ENCODE measurements at regions not wholly inside any gene's neighbourhood (a gene's known extent, or its start where the extent isn't known, plus 50 kb on each side); places are given as distances from the start of the nearest gene placed in this dataset.

- ChIA-PET CTCF (interaction anchor here (0.6 to 1.5 kb wide), 2 partner anchors 11 to 209 kb away, joined by 5 to 8 read pairs; no protein-coding TSS in a partner anchor), POLR2A (no interaction called here)
- Histone ChIP-seq H3K9me3 (ENCODE audit: control insufficient read depth, insufficient read depth, low read depth, low read length) (no peaks in the 10 kb centered on the region), H3K4me1 (ENCODE audit: control insufficient read depth, insufficient read depth, low read length) (no peaks in the 10 kb centered on the region), H3K4me3 (ENCODE audit: low read depth, low read length) (no peak overlapping the region), H3K27ac (ENCODE audit: extremely low read depth, low read depth, low read length) (no peak overlapping the region), H3K36me3 (ENCODE audit: control insufficient read depth in 2 of 2, insufficient read depth in 1 of 2, low read length in 2 of 2) (no peaks in the 10 kb centered on the region)
- TF ChIP-seq ZSCAN5A (tag by site-specific recombination; IDR thresholded peaks at IDR 0.05) (no peak), ZSCAN4 (tag by site-specific recombination; IDR thresholded peaks at IDR 0.05) (no peak), ZNF311 (tag by site-specific recombination; IDR thresholded peaks at IDR 0.05; ENCODE audit: borderline replicate concordance) (no peak), ZNF138 (tag by site-specific recombination; IDR thresholded peaks at IDR 0.05; ENCODE audit: borderline replicate concordance) (no peak), ELK4 (IDR thresholded peaks at IDR 0.05; ENCODE audit: borderline replicate concordance, low read depth, low read length) (no peak), ZNF404 (tag by site-specific recombination; IDR thresholded peaks at IDR 0.05) (no peak)
Observed at GRCh38 chr9:29850664-29851063, 2277.4 kb upstream of the C9orf72 start.

- ChIA-PET CTCF (no interaction called here), POLR2A (no interaction called here)
- no peak overlapping the region for H3K4me3 ChIP-seq (ENCODE audit: low read depth, low read length)
- no peaks in the 10 kb centered on the region for H3K36me3 ChIP-seq (ENCODE audit: control insufficient read depth in 2 of 2, insufficient read depth in 1 of 2, low read length in 2 of 2)
- no peak for TF ChIP-seq ZNF76 (tag by site-specific recombination; IDR thresholded peaks at IDR 0.05; ENCODE audit: borderline replicate concordance, low read depth)
- no peaks in the 10 kb centered on the region for H3K4me1 ChIP-seq (ENCODE audit: control insufficient read depth, insufficient read depth, low read length)
- no peak overlapping the region for H3K27ac ChIP-seq (ENCODE audit: extremely low read depth, low read depth, low read length)
- no peaks in the 10 kb centered on the region for H3K9me3 ChIP-seq (ENCODE audit: control insufficient read depth, insufficient read depth, low read depth, low read length)
Observed at GRCh38 chr9:29861803-29862202, 2288.5 kb upstream of the C9orf72 start.

GRCh38 chr9:29865764-29866313 is 2292.6 kb upstream of the C9orf72 start:
- H3K36me3 ChIP-seq (ENCODE audit: control insufficient read depth in 2 of 2, insufficient read depth in 1 of 2, low read length in 2 of 2), result no peaks in the 10 kb centered on the region
- ChIA-PET POLR2A (no interaction called here), CTCF (no interaction called here)
- H3K4me3 ChIP-seq (ENCODE audit: low read depth, low read length), result no peak overlapping the region
- H3K27ac ChIP-seq (ENCODE audit: extremely low read depth, low read depth, low read length), result no peak overlapping the region
- no peaks in the 10 kb centered on the region for H3K4me1 ChIP-seq (ENCODE audit: control insufficient read depth, insufficient read depth, low read length)
- H3K9me3 ChIP-seq (ENCODE audit: control insufficient read depth, insufficient read depth, low read depth, low read length), result no peaks in the 10 kb centered on the region
- no peak for TF ChIP-seq TRIM28 (IDR thresholded peaks at IDR 0.05; ENCODE audit: borderline replicate concordance, low read length)
- no peak for TF ChIP-seq ZIC2 (tag by site-specific recombination; IDR thresholded peaks at IDR 0.05)
- no peak for TF ChIP-seq ZNF354C (tag by site-specific recombination; IDR thresholded peaks at IDR 0.05; ENCODE audit: borderline replicate concordance, low read depth)
- no peak for TF ChIP-seq SP2 (tag by site-specific recombination; IDR thresholded peaks at IDR 0.05)
- TF ChIP-seq ZNF138 (tag by site-specific recombination; IDR thresholded peaks at IDR 0.05; ENCODE audit: borderline replicate concordance), result no peak
- TF ChIP-seq ZNF19 (tag by site-specific recombination; IDR thresholded peaks at IDR 0.05; ENCODE audit: low read depth), result no peak
- no peak for TF ChIP-seq ZBTB10 (tag by site-specific recombination; IDR thresholded peaks at IDR 0.05)
- no peak for TF ChIP-seq BCL11B (tag by site-specific recombination; IDR thresholded peaks at IDR 0.05; ENCODE audit: low read depth)
- TF ChIP-seq ZNF692 (tag by site-specific recombination; IDR thresholded peaks at IDR 0.05), result no peak
- TF ChIP-seq ZNF341 (tag by site-specific recombination; IDR thresholded peaks at IDR 0.05; ENCODE audit: low read depth), result no peak
- no peak for TF ChIP-seq ZNF529 (tag by site-specific recombination; IDR thresholded peaks at IDR 0.05; ENCODE audit: insufficient replicate concordance)
- TF ChIP-seq SP7 (tag by site-specific recombination; IDR thresholded peaks at IDR 0.05), result no peak
- TF ChIP-seq ZNF362 (tag by site-specific recombination; IDR thresholded peaks at IDR 0.05), result no peak
- TF ChIP-seq ZNF677 (tag by site-specific recombination; IDR thresholded peaks at IDR 0.05), result no peak
- no peak for TF ChIP-seq ZNF24 (tag by site-specific recombination; IDR thresholded peaks at IDR 0.05)
- TF ChIP-seq SP3 (tag by site-specific recombination; IDR thresholded peaks at IDR 0.05), result no peak

Measured in HEK293 (cell line).